ENCODE measurements at regions not wholly inside any gene's neighbourhood (a gene's known extent, or its start where the extent isn't known, plus 50 kb on each side); places are given as distances from the start of the nearest gene placed in this dataset.

GRCh38 chr4:175451238-175451965 lies 360.7 kb downstream of the GPM6A start:
- Histone ChIP-seq H3K27me3 (ENCODE audit: insufficient read depth, low read length, poor library complexity) (no peaks in the 10 kb centered on the region), H2BK15ac (replicated peaks; ENCODE audit: low read depth) (no peak overlapping the region), H3K56ac (ENCODE audit: low read length) (no peak overlapping the region), H3K4me3 (ENCODE audit: low read length) (no peak overlapping the region), H3K23ac (ENCODE audit: low read length) (no peak overlapping the region), H3K79me2 (ENCODE audit: control insufficient read depth, insufficient read depth, low read length) (no peaks in the 10 kb centered on the region), H2BK120ac (ENCODE audit: low read depth, low read length) (no peak overlapping the region), H3K79me1 (ENCODE audit: low read length) (no peaks in the 10 kb centered on the region), H3K27ac (ENCODE audit: low read depth, low read length) (no peak overlapping the region), H3K9ac (ENCODE audit: low read length) (no peak overlapping the region), H3K4ac (ENCODE audit: low read depth, low read length) (no peak overlapping the region), H4K5ac (ENCODE audit: low read length) (no peak overlapping the region), H3K4me2 (ENCODE audit: low read length) (no peak overlapping the region), H2AK5ac (ENCODE audit: low read length) (no peak overlapping the region), H4K8ac (ENCODE audit: low read depth, low read length) (no peak overlapping the region), H3K18ac (ENCODE audit: low read length) (no peak overlapping the region), H3K36me3 (ENCODE audit: control insufficient read depth, insufficient read depth, low read length) (no peaks in the 10 kb centered on the region), H2BK5ac (ENCODE audit: low read length) (no peak overlapping the region), H3K4me1 (ENCODE audit: control insufficient read depth, low read depth, low read length) (no peaks in the 10 kb centered on the region)
- no CpG with 5 or more reads among the region's 8 CpGs for WGBS (ENCODE audit: extremely low coverage, insufficient coverage, low lambda C conversion rate)
- no peak for DNase-seq

GRCh38 chr4:175453456-175453855 lies 358.6 kb downstream of the GPM6A start:
- WGBS (ENCODE audit: extremely low coverage, insufficient coverage, low lambda C conversion rate) = no CpG with 5 or more reads among the region's 2 CpGs
- Histone ChIP-seq H2AK5ac (ENCODE audit: low read length) (no peak overlapping the region), H2BK120ac (ENCODE audit: low read depth, low read length) (no peak overlapping the region)

GRCh38 chr4:175456131-175456530 lies 355.9 kb downstream of the GPM6A start:
- Histone ChIP-seq H2BK120ac (ENCODE audit: low read depth, low read length) (no peak overlapping the region), H3K27me3 (ENCODE audit: insufficient read depth, low read length, poor library complexity) (no peaks in the 10 kb centered on the region), H2BK15ac (replicated peaks; ENCODE audit: low read depth) (no peak overlapping the region), H3K18ac (ENCODE audit: low read length) (no peak overlapping the region), H4K8ac (ENCODE audit: low read depth, low read length) (no peak overlapping the region), H3K56ac (ENCODE audit: low read length) (no peak overlapping the region), H3K4me3 (ENCODE audit: low read length) (no peak overlapping the region), H4K5ac (ENCODE audit: low read length) (no peak overlapping the region), H3K36me3 (ENCODE audit: control insufficient read depth, insufficient read depth, low read length) (no peaks in the 10 kb centered on the region), H2AK5ac (ENCODE audit: low read length) (no peak overlapping the region), H3K79me1 (ENCODE audit: low read length) (no peaks in the 10 kb centered on the region), H3K4me2 (ENCODE audit: low read length) (no peak overlapping the region), H3K9ac (ENCODE audit: low read length) (no peak overlapping the region), H2BK5ac (ENCODE audit: low read length) (no peak overlapping the region), H3K23ac (ENCODE audit: low read length) (no peak overlapping the region), H3K4me1 (ENCODE audit: control insufficient read depth, low read depth, low read length) (no peaks in the 10 kb centered on the region), H3K4ac (ENCODE audit: low read depth, low read length) (no peak overlapping the region), H3K79me2 (ENCODE audit: control insufficient read depth, insufficient read depth, low read length) (no peaks in the 10 kb centered on the region), H3K27ac (ENCODE audit: low read depth, low read length) (no peak overlapping the region)
- DNase-seq = no peak

More at GRCh38 chr4:175453456-175453855, 358.6 kb downstream of the GPM6A start:
- H3K27me3 ChIP-seq (ENCODE audit: insufficient read depth, low read length, poor library complexity) = no peaks in the 10 kb centered on the region
- no peak overlapping the region for H2BK15ac ChIP-seq (replicated peaks; ENCODE audit: low read depth)
- no peak overlapping the region for H4K8ac ChIP-seq (ENCODE audit: low read depth, low read length)
- no peak overlapping the region for H3K56ac ChIP-seq (ENCODE audit: low read length)
- no peak overlapping the region for H3K4me3 ChIP-seq (ENCODE audit: low read length)
- no peak overlapping the region for H4K5ac ChIP-seq (ENCODE audit: low read length)
- H3K23ac ChIP-seq (ENCODE audit: low read length) = no peak overlapping the region
- H3K9ac ChIP-seq (ENCODE audit: low read length) = no peak overlapping the region
- H3K4me1 ChIP-seq (ENCODE audit: control insufficient read depth, low read depth, low read length) = no peaks in the 10 kb centered on the region
- DNase-seq = peak; percentile 34
- H3K79me2 ChIP-seq (ENCODE audit: control insufficient read depth, insufficient read depth, low read length) = no peaks in the 10 kb centered on the region
- H3K27ac ChIP-seq (ENCODE audit: low read depth, low read length) = no peak overlapping the region
- no peak overlapping the region for H3K4ac ChIP-seq (ENCODE audit: low read depth, low read length)
- no peak overlapping the region for H3K18ac ChIP-seq (ENCODE audit: low read length)
- no peaks in the 10 kb centered on the region for H3K79me1 ChIP-seq (ENCODE audit: low read length)
- no peak overlapping the region for H3K4me2 ChIP-seq (ENCODE audit: low read length)
- H3K36me3 ChIP-seq (ENCODE audit: control insufficient read depth, insufficient read depth, low read length) = no peaks in the 10 kb centered on the region
- no peak overlapping the region for H2BK5ac ChIP-seq (ENCODE audit: low read length)

- H3K18ac ChIP-seq (ENCODE audit: low read length) = no peak overlapping the region
- no peak overlapping the region for H2AK5ac ChIP-seq (ENCODE audit: low read length)
- no CpG with 5 or more reads among the region's 2 CpGs for WGBS (ENCODE audit: extremely low coverage, insufficient coverage, low lambda C conversion rate)
- no peaks in the 10 kb centered on the region for H3K79me1 ChIP-seq (ENCODE audit: low read length)
- no peak overlapping the region for H3K4me3 ChIP-seq (ENCODE audit: low read length)
- H3K36me3 ChIP-seq (ENCODE audit: control insufficient read depth, insufficient read depth, low read length) = no peaks in the 10 kb centered on the region
- no peaks in the 10 kb centered on the region for H3K27me3 ChIP-seq (ENCODE audit: insufficient read depth, low read length, poor library complexity)
- H2BK120ac ChIP-seq (ENCODE audit: low read depth, low read length) = no peak overlapping the region
- H4K8ac ChIP-seq (ENCODE audit: low read depth, low read length) = no peak overlapping the region
- H3K4me2 ChIP-seq (ENCODE audit: low read length) = no peak overlapping the region
- no peak overlapping the region for H3K27ac ChIP-seq (ENCODE audit: low read depth, low read length)
- no peak overlapping the region for H3K56ac ChIP-seq (ENCODE audit: low read length)
- H2BK15ac ChIP-seq (replicated peaks; ENCODE audit: low read depth) = no peak overlapping the region
- H2BK5ac ChIP-seq (ENCODE audit: low read length) = no peak overlapping the region
- no peaks in the 10 kb centered on the region for H3K79me2 ChIP-seq (ENCODE audit: control insufficient read depth, insufficient read depth, low read length)
- no peak overlapping the region for H4K5ac ChIP-seq (ENCODE audit: low read length)
- H3K4ac ChIP-seq (ENCODE audit: low read depth, low read length) = no peak overlapping the region
- no peak overlapping the region for H3K9ac ChIP-seq (ENCODE audit: low read length)
- H3K4me1 ChIP-seq (ENCODE audit: control insufficient read depth, low read depth, low read length) = no peaks in the 10 kb centered on the region
- no peak for DNase-seq
- no peak overlapping the region for H3K23ac ChIP-seq (ENCODE audit: low read length)
Measured at GRCh38 chr4:175457956-175458355, 354.1 kb downstream of the GPM6A start.

GRCh38 chr4:175459571-175459970 lies 352.5 kb downstream of the GPM6A start:
- Histone ChIP-seq H2AK5ac (ENCODE audit: low read length) (no peak overlapping the region), H3K79me1 (ENCODE audit: low read length) (no peaks in the 10 kb centered on the region), H4K5ac (ENCODE audit: low read length) (no peak overlapping the region), H3K27me3 (ENCODE audit: insufficient read depth, low read length, poor library complexity) (no peaks in the 10 kb centered on the region), H2BK5ac (ENCODE audit: low read length) (no peak overlapping the region), H3K18ac (ENCODE audit: low read length) (no peak overlapping the region), H3K23ac (ENCODE audit: low read length) (no peak overlapping the region), H3K4me3 (ENCODE audit: low read length) (no peak overlapping the region), H3K4ac (ENCODE audit: low read depth, low read length) (no peak overlapping the region), H3K4me2 (ENCODE audit: low read length) (no peak overlapping the region), H3K36me3 (ENCODE audit: control insufficient read depth, insufficient read depth, low read length) (no peaks in the 10 kb centered on the region), H4K8ac (ENCODE audit: low read depth, low read length) (no peak overlapping the region), H3K4me1 (ENCODE audit: control insufficient read depth, low read depth, low read length) (no peaks in the 10 kb centered on the region), H3K27ac (ENCODE audit: low read depth, low read length) (no peak overlapping the region), H3K79me2 (ENCODE audit: control insufficient read depth, insufficient read depth, low read length) (no peaks in the 10 kb centered on the region), H3K9ac (ENCODE audit: low read length) (no peak overlapping the region), H3K56ac (ENCODE audit: low read length) (no peak overlapping the region), H2BK120ac (ENCODE audit: low read depth, low read length) (no peak overlapping the region), H2BK15ac (replicated peaks; ENCODE audit: low read depth) (no peak overlapping the region)
- no peak for DNase-seq

- H3K79me2 ChIP-seq (ENCODE audit: control insufficient read depth, insufficient read depth, low read length) = no peaks in the 10 kb centered on the region
- no peak overlapping the region for H3K9ac ChIP-seq (ENCODE audit: low read length)
- peak overlapping the region; percentile 84 for H3K18ac ChIP-seq (ENCODE audit: low read length)
- no peak overlapping the region for H3K4me2 ChIP-seq (ENCODE audit: low read length)
- H4K5ac ChIP-seq (ENCODE audit: low read length) = no peak overlapping the region
- H3K27me3 ChIP-seq (ENCODE audit: insufficient read depth, low read length, poor library complexity) = no peaks in the 10 kb centered on the region
- H4K8ac ChIP-seq (ENCODE audit: low read depth, low read length) = no peak overlapping the region
- H3K56ac ChIP-seq (ENCODE audit: low read length) = no peak overlapping the region
- H3K4ac ChIP-seq (ENCODE audit: low read depth, low read length) = peak overlapping the region; percentile 81
- H2BK5ac ChIP-seq (ENCODE audit: low read length) = peak overlapping the region; percentile 42
- no peak overlapping the region for H2BK15ac ChIP-seq (replicated peaks; ENCODE audit: low read depth)
- H3K27ac ChIP-seq (ENCODE audit: low read depth, low read length) = no peak overlapping the region
- H3K23ac ChIP-seq (ENCODE audit: low read length) = no peak overlapping the region
- no peaks in the 10 kb centered on the region for H3K79me1 ChIP-seq (ENCODE audit: low read length)
- no peak overlapping the region for H2BK120ac ChIP-seq (ENCODE audit: low read depth, low read length)
- no CpG with 5 or more reads among the region's 4 CpGs for WGBS (ENCODE audit: extremely low coverage, insufficient coverage, low lambda C conversion rate)
- no peak overlapping the region for H2AK5ac ChIP-seq (ENCODE audit: low read length)
- no peaks in the 10 kb centered on the region for H3K4me1 ChIP-seq (ENCODE audit: control insufficient read depth, low read depth, low read length)
- no peak overlapping the region for H3K4me3 ChIP-seq (ENCODE audit: low read length)
- H3K36me3 ChIP-seq (ENCODE audit: control insufficient read depth, insufficient read depth, low read length) = no peaks in the 10 kb centered on the region
- DNase-seq = no peak
Measured at GRCh38 chr4:175460414-175460813, 351.6 kb downstream of the GPM6A start.

Measured in mesendoderm (in vitro differentiated cells).